Mesothelial cell of epicardium (in vitro differentiated cells): ENCODE measurements at regions not wholly inside any gene's neighbourhood (a gene's known extent, or its start where the extent isn't known, plus 50 kb on each side); places are given as distances from the start of the nearest gene placed in this dataset.

Experiments
- DNase-seq, 2 experiments: peaks; one replicate each; pipeline ENCODE4 v3.0.0; 2021; ENCODE audit warnings: low spot score in 2 of 2; ENCODE audit not compliant: unreplicated experiment in 2 of 2
- H3K27ac Mint-ChIP-seq: 2 replicates; pipeline ENCODE4 v1.8.0; 2021; ENCODE audit warnings: mixed read lengths
- H3K27me3 Mint-ChIP-seq: 2 replicates; pipeline ENCODE4 v1.8.0; 2021; ENCODE audit warnings: low read depth, mixed read lengths
- H3K36me3 Mint-ChIP-seq: 2 replicates; pipeline ENCODE4 v1.8.0; 2021; ENCODE audit warnings: mixed read lengths
- H3K4me1 Mint-ChIP-seq: 2 replicates; pipeline ENCODE4 v1.8.0; 2021; ENCODE audit warnings: mixed read lengths
- H3K4me3 Mint-ChIP-seq: 2 replicates; pipeline ENCODE4 v1.8.0; 2021; ENCODE audit warnings: mild to moderate bottlenecking, moderate library complexity, mixed read lengths
- H3K9me3 Mint-ChIP-seq: 2 replicates; pipeline ENCODE4 v1.8.0; 2021; ENCODE audit warnings: mixed read lengths
- CTCF ChIP-seq: fragments of 200-600 bp; sonication (generic); IDR thresholded peaks from one replicate; pipeline ENCODE4 v1.5.0; 2021; ENCODE audit warnings: antibody characterized with exemption; ENCODE audit not compliant: unreplicated experiment

GRCh38 chr16:79402356-79402755, 198.2 kb downstream of the MAF start:
- Mint-ChIP-seq H3K27me3 (peaks cover 22% of the 10 kb centered on the region), H3K9me3 (peaks cover 18% of the 10 kb centered on the region), H3K4me3 (no peak overlapping the region), H3K27ac (no peak overlapping the region), H3K4me1 (peaks cover under 1% of the 10 kb centered on the region), H3K36me3 (no peaks in the 10 kb centered on the region)
- no peak for DNase-seq
- TF ChIP-seq CTCF = no peak

DNA sequence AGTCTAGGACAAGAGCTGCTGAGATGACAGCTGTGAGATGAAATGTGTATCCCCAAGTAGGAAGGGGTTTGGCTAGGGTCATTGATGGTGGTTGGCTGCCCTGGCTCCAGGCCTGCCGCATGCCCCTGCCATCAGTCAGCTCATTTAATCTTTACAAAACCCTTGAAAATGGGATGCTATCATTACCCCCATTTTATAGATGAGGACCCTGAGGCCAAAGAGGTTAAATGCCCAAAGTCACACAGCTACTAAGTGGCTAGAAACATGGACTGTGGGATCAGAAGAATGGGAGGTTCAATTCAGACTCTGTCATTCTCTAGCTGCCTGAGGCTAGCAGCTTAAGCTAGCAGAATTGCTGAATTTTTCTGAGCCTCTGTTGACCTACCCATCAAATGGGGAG, 198.8 kb downstream of the MAF start:
- H3K4me3 Mint-ChIP-seq = no peak overlapping the region
- H3K27ac Mint-ChIP-seq = no peak overlapping the region
- H3K9me3 Mint-ChIP-seq = peaks cover 18% of the 10 kb centered on the region
- H3K36me3 Mint-ChIP-seq = no peaks in the 10 kb centered on the region
- peaks cover 20% of the 10 kb centered on the region for H3K27me3 Mint-ChIP-seq
- no peaks in the 10 kb centered on the region for H3K4me1 Mint-ChIP-seq
- DNase-seq = no peak
- no peak for TF ChIP-seq CTCF

DNA sequence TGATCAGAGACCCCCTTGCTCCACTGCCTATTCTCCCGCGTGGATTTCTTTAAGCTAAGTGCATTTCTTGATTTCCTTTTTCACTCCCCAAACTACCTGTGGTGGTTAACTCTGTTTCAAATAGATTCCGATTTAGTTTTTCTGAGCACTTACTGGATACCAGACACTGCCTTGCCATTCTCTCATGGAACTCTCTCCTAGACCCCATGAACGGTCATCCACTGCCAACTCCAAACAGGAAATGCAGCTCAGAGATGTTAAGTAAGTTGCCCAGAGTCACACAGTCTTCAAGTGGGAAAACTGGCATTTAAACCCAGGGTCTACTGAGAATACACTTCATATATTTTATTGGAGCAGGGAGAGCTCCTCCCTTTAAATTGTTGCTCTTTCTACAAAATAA, 199.4 kb downstream of the MAF start:
- Mint-ChIP-seq H3K4me3 (no peak overlapping the region), H3K27ac (no peak overlapping the region), H3K36me3 (no peaks in the 10 kb centered on the region), H3K4me1 (no peaks in the 10 kb centered on the region), H3K9me3 (peaks cover 18% of the 10 kb centered on the region), H3K27me3 (peaks cover 17% of the 10 kb centered on the region)
- TF ChIP-seq CTCF = no peak
- DNase-seq = no peak

- TF ChIP-seq CTCF = no peak
- H3K36me3 Mint-ChIP-seq = no peaks in the 10 kb centered on the region
- H3K4me1 Mint-ChIP-seq = no peaks in the 10 kb centered on the region
- H3K27me3 Mint-ChIP-seq = peaks cover 13% of the 10 kb centered on the region
- DNase-seq = no peak
- H3K27ac Mint-ChIP-seq = no peak overlapping the region
- peaks cover 13% of the 10 kb centered on the region for H3K9me3 Mint-ChIP-seq
- no peak overlapping the region for H3K4me3 Mint-ChIP-seq
Measured at GRCh38 chr16:79400462-79401149, 199.9 kb downstream of the MAF start.

- H3K4me3 Mint-ChIP-seq = no peak overlapping the region
- DNase-seq = no peak
- H3K36me3 Mint-ChIP-seq = no peaks in the 10 kb centered on the region
- H3K4me1 Mint-ChIP-seq = peaks cover 8% of the 10 kb centered on the region
- H3K9me3 Mint-ChIP-seq = peaks cover 12% of the 10 kb centered on the region
- no peak overlapping the region for H3K27ac Mint-ChIP-seq
- H3K27me3 Mint-ChIP-seq = peaks cover 28% of the 10 kb centered on the region
- no peak for TF ChIP-seq CTCF
Measured at GRCh38 chr16:79395591-79395990, 204.9 kb downstream of the MAF start.

DNA sequence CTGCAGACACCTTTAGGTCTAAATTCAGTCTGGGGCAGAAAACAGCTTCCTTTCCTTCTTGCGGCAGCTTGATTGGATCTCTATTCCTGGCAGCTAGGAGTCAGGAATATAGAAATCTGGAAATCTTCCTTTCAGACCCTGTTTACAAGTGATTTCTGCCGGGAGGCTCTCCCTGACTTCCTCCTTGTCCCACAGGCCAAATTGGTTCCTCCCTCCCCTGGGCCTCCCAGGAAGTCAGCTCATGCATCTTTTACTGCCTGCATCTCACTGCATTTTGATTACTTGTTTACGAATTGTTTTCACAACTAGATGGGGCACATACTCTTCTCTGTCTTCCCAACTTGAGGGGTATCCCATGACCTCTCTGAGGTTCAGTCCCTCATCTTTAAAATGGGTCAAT, 206.3 kb downstream of the MAF start:
- DNase-seq = no peak
- Mint-ChIP-seq H3K4me3 (no peak overlapping the region), H3K36me3 (no peaks in the 10 kb centered on the region), H3K4me1 (peaks cover 12% of the 10 kb centered on the region), H3K27ac (no peak overlapping the region), H3K27me3 (peaks cover 33% of the 10 kb centered on the region), H3K9me3 (peaks cover 12% of the 10 kb centered on the region)
- TF ChIP-seq CTCF = no peak
